GM21786 (cell line): ENCODE measurements at regions not wholly inside any gene's neighbourhood (a gene's known extent, or its start where the extent isn't known, plus 50 kb on each side); places are given as distances from the start of the nearest gene placed in this dataset.

ENCODE experiments used
- ATAC-seq: cut with Tn5 transposase; IDR thresholded peaks from one replicate; pipeline ENCODE4 v1.9.1; 2021; ENCODE audit not compliant: unreplicated experiment

DNA sequence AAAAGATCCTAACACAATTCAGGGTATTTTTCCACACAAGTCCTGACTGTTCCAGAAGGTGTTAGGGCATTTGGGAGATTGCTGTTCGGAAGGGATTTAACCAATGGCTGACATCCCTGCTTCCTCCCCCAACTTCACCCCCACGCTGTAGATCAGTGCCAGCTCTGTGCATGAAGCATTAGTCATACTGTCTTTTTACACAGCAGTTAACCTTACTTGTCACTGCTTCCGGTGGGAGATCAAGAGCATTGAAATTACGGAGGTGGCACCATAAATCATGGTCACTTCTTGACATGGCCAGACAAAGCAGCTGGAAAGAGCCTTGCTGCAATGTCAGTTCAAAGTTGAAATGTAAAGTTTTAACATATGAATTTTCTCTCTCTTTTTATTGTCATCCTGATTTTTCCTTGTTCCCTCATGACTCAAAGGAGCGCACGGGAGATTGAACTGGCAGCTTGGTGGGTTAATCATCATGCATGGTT is 70.2 kb downstream of the HRH4 start:
- ATAC-seq: no peak

DNA sequence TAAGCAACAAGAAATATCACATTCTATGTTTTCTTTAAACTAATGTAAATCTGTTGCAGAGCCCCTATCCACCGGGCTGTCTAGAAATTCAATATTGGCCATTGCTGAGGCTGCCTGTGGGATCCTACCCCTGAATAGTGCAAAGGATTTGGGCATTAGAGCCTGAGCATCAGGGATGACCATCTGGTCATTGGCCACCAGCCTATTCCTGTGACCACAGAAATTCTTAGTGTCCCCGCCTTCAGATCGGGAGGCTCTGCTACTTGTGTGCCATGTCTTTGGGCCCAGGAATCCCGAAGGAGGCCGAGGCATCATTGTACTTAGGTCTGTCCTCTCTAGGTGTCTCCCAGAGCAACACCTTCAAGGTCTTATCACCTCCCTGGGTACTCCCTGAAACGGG is 73.8 kb downstream of the HRH4 start:
- ATAC-seq: no peak

DNA sequence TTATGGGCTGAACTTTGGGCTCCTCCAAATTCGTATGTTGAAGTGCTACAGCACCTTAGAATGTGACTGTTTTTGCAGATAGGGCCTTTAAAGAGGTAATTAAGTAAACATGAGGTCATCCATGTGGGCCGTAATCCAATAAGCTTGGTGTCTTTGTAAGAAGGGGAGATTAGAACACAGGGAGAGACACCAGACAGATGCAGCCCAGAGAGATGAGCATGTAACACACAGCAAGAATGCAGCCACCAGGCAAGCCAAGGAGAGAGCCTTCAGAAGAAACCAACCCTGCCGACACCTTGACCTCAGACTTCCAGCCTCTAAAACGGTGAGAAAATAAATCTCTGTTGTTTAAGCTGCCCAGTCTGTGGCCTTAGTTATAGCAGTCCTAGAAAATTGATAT is 74.3 kb downstream of the HRH4 start:
- ATAC-seq: no peak

DNA sequence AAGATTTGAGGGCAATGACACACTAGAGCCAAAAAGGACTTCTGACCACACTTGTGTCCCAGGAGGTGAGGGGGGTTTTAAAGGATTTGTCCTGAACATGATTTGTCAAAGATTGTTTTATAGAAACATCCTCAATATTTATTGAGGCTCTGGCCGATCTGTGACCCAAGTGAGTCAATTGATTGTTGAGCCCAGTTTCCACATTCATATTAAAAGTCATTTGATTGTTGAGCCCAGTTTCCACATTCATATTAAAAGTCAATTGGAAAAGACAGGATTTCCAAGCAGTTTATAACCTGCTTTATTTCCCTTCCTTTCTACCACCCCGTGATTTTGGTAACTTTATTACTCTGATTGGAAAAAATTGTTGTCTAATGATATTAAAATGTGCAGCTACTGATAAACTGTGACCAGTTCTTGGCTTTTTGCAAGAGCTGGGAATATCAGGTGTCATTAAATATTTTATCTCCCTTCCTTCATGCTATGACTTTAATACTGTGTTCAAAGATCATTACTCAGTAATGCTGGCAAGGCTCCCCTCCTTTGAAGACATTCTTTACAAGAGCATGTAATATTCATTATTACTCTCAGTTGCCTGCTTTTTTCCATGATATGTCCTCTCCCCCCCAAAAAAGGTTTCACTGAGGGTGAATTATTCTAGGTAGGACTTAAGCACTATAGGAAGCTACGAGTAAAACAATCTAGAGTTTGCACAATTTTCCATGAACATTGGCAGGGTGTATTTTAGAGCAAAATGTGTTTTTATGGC is 75.3 kb downstream of the HRH4 start:
- no peak for ATAC-seq

- no peak for ATAC-seq
Measured at GRCh38 chr18:24536326-24536725, 75.9 kb downstream of the HRH4 start.

DNA sequence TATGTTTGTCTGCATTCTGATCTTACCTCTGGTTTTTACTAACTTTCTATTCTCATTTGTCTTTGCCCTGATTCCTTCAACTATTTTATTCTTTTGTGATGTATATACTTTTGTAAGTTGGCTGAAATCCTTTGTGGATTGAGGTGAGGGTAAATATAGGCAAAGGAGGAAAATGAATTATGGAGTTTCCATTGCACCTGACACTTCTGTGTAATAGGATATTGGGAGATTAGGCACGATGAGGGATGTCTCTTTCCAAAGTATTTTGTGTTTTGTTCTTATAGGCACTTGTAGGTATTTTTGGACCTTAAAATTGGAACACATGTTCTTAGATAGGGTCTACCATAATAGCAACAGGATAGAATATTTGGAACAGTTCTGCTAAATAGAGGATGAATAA is 76.4 kb downstream of the HRH4 start:
- no peak for ATAC-seq

DNA sequence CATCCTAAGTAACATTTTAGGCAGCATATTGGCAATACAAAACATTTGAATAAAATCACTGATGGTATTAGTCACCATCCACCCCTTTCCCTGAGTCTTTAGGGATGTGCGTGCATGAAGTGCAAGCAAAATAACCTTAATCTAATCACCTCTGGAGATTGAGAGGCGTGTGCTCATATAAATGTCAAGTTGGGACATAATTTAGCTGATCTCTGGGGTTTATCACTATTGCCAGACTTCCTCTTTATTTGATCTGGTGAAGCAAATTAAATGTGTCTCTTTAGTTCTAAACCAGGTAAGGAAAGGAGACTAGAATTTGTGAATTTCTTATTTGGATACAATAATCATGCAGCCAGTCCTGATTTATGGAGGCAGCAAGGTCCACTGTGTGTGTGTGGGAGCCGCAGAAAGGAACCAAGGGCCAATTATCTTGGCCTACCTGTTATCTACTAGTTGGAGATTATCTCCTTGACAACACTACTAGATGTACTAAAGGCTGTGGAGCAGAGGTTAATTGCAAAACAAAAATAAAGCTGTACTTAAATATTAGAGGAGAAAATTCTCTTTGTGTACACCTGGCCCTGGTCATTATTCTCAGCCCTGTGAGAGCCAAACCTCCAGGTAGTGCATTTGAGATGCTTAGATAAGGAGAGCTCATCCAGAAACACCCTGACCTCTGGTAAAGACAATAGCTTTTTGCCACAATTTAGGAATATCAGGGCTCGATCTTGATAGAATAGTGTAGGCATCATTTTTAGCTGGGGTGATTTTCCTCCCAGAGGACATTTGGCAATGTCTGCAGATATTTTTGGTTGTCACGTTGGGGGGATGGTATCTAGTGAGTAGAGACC is 78.2 kb downstream of the HRH4 start:
- no peak for ATAC-seq

DNA sequence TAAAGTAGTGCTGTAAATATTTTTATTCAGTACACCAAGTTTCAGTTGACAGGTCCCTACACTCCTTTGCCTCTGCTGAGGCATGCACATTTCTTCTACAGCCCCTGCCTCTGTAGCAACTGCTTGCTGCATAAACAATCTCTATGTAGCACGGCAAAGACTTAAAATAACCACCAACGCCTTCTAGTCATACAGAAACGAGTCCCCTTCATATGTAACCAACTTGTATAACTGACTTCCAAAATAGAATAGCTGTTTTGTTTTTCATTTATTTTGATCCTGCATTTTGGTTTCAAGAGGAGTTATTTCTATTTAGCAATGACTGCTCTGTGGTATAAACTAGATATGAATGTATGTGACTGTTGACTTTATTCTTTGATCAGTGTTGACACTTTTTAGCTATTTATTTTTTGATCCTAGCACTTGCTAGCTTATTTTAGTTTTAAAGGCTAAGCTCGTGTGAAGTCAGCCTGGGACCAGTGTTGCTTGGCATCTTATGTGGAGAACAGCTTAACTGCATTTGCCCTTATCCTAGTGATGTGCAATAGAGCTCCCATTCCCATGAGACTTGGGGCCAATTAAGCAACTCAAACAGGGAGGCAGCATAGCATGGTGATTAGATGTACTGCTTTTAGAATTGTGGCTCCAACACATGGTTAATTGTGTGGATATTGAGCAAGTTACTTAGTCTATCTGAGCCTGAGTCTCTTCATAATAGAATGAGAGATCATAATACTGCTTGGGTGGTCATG is 79.6 kb downstream of the HRH4 start:
- ATAC-seq: no peak

DNA sequence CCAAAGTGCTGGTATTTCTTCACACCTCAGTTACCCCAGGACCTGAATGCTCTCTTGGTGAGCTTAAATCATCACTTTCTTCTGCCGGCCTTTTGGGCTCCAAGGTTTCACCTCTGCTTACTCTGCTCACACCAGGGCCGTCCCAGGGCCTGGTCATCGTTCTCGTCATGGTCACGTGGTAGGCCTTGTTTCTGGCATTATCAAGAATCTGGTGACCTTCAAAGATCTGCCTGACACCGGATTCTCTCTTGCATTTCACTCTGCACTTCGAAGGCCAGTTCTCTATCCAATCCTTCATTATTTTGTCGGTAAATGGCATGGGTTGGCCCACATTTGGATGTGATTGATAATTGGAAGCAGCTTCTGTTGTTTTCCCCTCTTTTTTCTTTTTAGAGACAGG is 80.5 kb downstream of the HRH4 start:
- ATAC-seq: no peak

GRCh38 chr18:24543086-24543794 is 82.8 kb downstream of the HRH4 start:
- no peak for ATAC-seq

DNA sequence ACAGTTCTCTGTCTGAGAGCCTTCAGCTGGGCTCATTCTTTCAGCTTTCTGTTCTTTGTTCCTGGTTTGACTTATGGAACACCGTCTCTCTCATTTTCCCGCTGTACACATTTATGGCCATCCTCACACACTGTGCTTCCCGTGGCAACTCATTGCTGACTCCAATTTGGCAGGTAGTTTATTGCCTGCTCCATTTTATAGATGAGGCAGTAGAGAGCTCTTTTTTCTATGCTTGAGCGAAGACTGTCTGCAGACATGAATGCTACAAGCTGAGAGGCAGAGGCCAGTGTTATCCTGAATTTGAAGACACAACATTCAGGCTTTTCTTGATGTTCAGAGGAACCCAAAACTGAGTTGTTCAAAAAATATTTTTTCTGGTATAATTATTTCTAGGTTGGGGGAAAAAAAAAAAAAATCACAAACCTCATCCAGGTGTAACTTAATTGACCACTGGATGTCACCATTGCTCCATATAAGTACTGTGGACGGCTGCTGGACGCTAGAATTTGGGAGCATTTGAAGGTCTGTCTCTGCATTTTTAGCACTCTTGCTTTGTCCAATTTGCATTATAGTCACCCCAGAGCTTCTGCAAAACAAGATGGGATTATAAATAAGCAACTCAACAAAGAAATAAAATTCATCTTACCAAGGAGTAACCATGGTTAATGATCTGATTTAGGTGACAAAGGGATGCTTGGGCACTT is 83.5 kb downstream of the HRH4 start:
- no peak for ATAC-seq

GRCh38 chr18:24544949-24545348 is 84.5 kb downstream of the HRH4 start:
- no peak for ATAC-seq

GRCh38 chr18:24545651-24546050 is 85.2 kb downstream of the HRH4 start:
- no peak for ATAC-seq

- no peak for ATAC-seq
Measured at GRCh38 chr18:24546307-24546706, 85.9 kb downstream of the HRH4 start.

DNA sequence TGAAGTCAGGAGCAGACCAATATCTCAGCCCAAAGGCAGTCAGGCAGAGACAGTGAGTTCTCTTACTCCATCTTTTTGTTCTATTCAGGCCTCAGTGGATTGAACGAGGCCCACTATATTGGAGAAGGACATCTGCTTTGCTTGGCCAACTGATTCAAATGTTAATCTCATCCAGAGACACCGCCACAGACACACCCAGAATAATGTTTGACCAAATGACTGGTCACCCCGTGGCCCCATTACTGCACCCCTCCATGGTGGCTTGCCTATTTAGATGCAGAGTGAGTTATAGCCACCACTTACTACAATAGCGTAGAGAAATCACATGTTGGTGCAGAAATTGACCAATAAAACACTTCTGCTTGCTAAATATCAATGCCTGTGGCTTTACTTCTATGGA is 88.1 kb downstream of the HRH4 start:
- no peak for ATAC-seq

- no peak for ATAC-seq
Measured at GRCh38 chr18:24552218-24552617, 91.8 kb downstream of the HRH4 start.

- no peak for ATAC-seq
Measured at GRCh38 chr18:24553571-24554285, 93.3 kb downstream of the HRH4 start.

DNA sequence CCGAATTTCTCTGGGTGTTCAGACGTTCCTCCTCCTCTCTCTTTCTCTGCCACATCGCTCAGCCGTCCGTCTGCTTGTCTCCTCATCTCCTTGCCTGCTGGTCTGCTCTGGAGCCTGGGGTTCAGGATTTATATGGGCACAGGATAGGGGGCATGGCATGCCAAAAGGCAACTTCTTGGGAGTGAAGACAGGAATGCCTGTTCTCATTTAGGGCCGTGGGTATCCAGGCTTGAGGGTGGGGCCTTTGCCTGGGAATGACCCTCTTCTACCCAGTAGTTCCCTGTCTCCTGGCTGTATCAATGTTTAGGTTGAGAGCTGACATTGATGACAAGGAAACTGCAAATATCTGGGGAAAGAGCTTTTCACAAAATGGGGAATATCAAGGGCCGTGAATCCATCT is 98.0 kb downstream of the HRH4 start:
- ATAC-seq: no peak

DNA sequence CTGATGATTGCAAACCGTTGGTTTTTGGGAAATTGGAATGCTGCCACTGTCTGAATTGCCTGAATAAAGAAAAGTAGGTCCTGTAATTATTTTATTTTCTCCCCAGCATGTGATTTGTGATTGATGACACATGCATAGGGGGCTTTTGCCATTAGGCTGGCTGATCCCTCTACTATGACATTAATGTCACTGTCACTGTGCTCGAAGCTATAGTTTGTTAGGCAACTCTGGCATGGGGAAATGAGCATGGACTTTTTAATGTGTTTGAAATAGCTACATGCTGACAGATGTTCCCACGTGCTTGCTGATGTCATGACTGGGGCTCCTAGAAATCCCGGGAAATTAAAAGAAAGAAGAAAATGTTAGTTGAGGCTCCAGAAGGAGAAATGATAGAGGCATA is 99.1 kb downstream of the HRH4 start:
- ATAC-seq: no peak

DNA sequence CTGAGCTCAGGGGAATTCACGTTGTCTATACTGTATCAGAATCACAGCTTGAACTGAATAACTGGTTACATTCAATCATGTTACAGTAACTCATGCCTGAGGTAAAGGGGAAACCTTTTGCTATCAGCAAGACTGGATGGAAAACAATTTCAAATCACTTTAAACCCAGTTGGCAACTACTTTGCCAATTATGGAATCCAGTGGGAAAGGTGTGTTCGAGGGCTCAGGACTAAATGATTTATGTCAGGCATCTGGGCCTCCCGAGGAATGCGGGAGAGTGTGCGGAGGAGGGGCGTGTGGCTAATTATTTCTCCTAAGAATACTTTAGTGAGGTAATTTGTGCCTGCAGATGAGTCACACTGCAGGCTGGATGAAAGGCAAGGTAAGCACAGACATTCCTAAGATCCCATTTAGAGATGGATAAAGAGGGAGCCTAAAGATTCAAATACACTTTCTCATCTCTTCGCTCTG is 100.1 kb downstream of the HRH4 start:
- no peak for ATAC-seq
